Activated CD8-positive, alpha-beta memory T cell treated with anti-CD3 and anti-CD28 coated beads for 36 hours (primary cell): ENCODE measurements at regions not wholly inside any gene's neighbourhood (a gene's known extent, or its start where the extent isn't known, plus 50 kb on each side); places are given as distances from the start of the nearest gene placed in this dataset.

Experiments used
- CTCF ChIA-PET: fragments of 350-600 bp; sonication (Branson Sonifier 250); formaldehyde crosslinking; loops from one replicate; lab custom pipeline; 2021; ENCODE audit warnings: antibody characterized with exemption; lab: Charles Lee
- POLR2A ChIA-PET: fragments of 350-600 bp; sonication (Branson Sonifier 250); formaldehyde crosslinking; loops from one replicate; lab custom pipeline; 2021; ENCODE audit warnings: antibody characterized with exemption; lab: Charles Lee

- CTCF ChIA-PET: interaction anchor here (1.7 kb wide), 1 partner anchor 12 kb away, joined by 3 read pairs; no protein-coding TSS in a partner anchor
Observed at GRCh38 chr21:31403596-31404333, 59.7 kb upstream of the TIAM1 start.

GRCh38 chr21:31399591-31399990 lies 55.5 kb upstream of the TIAM1 start:
- ChIA-PET POLR2A (no interaction called here), CTCF (no interaction called here)

More at GRCh38 chr21:31403596-31404333, 59.7 kb upstream of the TIAM1 start:
- POLR2A ChIA-PET: no interaction called here

DNA sequence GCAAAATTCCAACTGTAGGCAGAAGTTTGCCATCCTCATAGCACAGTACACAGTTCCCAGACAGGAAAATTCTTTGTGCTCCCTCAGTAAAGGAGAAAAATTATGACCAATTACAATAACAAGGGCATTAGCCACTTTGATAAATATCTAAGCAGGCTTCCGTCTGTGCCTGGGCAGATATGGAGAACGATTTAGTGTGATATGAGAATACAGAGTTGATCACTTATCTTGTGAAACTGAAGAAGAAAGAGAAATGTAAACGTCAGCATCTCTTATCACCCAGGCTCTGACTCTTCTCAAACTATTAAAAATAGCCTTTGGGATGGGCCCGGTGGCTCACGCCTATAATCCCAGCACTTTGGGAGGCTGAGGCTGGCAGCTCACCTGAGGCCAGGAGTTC lies 54.5 kb upstream of the TIAM1 start:
- CTCF ChIA-PET: no interaction called here
- POLR2A ChIA-PET: interaction anchor here (0.5 kb wide), 1 partner anchor 71 kb away, joined by 3 read pairs; no protein-coding TSS in a partner anchor

DNA sequence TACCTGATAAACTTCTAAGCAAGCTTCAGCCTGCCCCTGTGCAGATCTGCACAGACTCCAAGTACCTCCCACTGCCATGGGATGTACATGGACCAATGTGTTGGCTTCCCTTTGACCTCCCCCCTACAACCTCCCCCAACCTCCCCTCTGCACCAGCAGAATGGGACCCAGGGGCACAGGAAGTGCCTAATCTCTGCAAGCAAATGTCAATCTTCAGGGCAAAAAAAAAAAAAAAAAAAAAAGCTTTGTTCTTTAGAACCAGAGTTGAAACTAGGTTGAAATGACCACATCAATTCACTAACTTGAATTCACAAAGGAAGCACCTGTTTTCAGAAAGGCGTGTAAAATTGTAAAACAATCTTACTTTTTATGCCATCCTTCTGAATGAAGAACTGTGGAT lies 53.9 kb upstream of the TIAM1 start:
- CTCF ChIA-PET: no interaction called here
- POLR2A ChIA-PET: interaction anchor here (0.5 kb wide), 1 partner anchor 72 kb away, joined by 3 read pairs; no protein-coding TSS in a partner anchor

DNA sequence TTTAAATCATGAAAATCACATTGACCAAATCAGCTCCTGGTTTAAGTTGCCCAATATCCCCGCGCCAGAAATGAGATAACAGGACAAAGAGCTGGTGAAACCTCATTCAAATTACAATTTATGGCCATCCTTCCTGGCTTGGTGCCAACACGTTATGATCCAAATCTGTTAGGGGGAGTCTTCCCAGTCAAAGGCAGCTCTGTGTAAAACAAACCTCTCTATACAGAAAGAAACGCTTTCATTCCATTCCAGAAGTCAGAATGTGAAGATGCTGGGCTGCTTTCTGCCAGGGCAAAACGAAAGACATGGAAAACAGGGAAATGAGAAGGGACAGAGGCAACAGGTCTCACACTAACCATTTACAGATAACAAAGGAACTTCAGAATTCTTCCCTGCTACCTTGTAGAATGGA lies 53.5 kb upstream of the TIAM1 start:
- ChIA-PET CTCF (no interaction called here), POLR2A (no interaction called here)

DNA sequence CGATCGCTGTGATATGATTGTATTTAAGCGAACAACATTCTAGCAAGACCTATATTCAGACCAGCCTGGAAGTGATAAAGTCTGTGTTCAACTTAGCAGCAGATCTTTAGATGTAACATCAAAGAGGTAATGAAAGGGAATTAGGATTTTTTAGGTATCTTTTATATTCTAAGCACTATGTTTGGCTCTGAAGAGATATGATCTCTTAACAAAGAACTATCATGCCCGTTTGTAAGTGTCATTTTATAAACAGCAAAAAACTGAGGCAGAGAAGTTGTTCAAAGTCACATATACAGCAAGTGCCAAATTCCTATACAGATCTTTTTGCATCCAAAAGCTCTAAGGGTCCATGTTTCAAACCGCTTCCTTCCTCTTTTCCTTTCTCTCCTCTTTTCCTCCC lies 53.0 kb upstream of the TIAM1 start:
- ChIA-PET POLR2A (no interaction called here), CTCF (no interaction called here)

DNA sequence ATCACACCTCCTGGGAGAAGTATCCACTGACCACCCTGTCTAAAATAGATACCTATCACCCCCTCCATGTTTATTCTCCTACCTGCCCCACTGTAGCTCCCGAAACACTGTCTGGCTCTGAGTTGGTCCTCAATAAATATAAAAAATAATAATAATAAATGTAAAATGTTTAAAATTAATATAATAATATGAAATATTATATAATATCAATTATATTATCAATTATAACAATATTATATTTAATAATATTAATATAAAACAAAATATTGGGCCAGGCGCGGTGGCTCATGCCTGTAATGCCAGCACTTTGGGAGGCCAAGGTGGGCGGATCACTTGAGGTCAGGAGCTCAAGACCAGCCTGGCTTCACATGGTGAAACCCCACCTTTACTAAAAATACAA lies 52.3 kb upstream of the TIAM1 start:
- POLR2A ChIA-PET: no interaction called here

GRCh38 chr21:31395791-31396190 lies 51.7 kb upstream of the TIAM1 start:
- ChIA-PET POLR2A (no interaction called here), CTCF (no interaction called here)

More for the DNA sequence above, 52.3 kb upstream of the TIAM1 start:
- CTCF ChIA-PET: no interaction called here

- CTCF ChIA-PET: no interaction called here
- POLR2A ChIA-PET: no interaction called here
Observed at GRCh38 chr21:31395268-31395667, 51.2 kb upstream of the TIAM1 start.

DNA sequence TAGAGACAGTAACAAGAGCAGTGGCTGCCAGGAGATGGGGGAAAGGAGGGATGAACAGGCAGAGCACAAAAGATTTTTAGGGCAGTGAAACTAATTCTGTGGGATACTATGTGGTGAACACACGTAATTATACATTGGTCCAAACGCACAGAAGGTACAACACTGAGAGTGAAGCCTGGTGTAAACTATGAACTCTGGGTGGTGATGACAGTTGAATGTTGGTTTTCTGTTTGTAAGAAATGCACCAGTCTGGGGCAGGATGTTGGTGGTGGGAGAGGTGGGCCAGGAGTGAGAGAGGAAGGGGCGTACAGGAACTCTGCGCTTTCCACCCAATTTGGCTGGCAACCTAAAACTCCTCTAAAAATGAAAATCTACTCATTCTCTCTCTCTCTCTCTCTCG lies 50.2 kb upstream of the TIAM1 start:
- POLR2A ChIA-PET: no interaction called here
- CTCF ChIA-PET: no interaction called here
